Stimulated activated CD4-positive, alpha-beta T cell treated with anti-CD3 and anti-CD28 coated beads, Interleukin-4, amount 100 ng/mL, for 48 hours (primary cell): ENCODE measurements at regions not wholly inside any gene's neighbourhood (a gene's known extent, or its start where the extent isn't known, plus 50 kb on each side); places are given as distances from the start of the nearest gene placed in this dataset.

ENCODE experiments used
- DNase-seq, 2 donors: peaks; one replicate each; pipeline ENCODE4 v3.0.0-alpha.2; 2020; ENCODE audit warnings: low read depth in 2 of 2

DNA sequence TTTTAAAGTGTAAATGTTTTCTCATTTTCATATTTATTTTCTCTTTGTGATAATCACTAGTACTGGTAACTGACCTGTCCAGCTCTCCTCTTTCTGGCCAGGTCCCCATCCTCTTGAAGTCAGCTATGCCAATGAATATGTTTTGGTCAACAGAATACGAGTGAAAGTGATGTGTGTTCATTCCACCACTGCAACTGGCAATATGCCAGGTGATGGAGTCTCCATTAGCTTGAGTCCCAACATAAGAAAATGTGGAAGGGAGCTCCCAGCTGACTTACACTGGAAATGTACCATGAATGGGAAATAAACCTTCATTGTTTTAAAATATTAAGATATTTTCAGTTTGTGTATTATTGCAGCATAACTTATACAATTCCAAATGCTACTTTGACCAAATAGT lies 75.8 kb downstream of the CCDC34 start:
- DNase-seq, result no peak

DNA sequence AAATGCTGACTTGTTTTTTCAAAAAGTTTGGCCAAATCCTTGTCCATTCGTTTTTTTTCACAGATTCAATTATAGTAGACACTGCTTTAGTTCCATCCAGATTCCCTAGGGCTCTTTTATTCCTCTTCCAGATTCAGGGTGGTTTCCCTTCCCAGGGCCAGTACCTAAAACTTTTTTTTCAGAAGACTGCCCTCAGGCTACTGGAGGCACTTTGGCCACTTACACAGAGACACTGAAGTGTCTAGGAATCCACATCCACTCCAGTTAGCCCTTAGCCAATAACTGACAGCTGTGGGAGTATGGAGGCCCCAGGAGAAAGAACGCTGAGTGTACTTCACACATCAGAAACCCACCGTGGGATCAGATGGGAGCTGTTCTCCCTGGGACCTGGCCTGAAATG lies 77.3 kb downstream of the CCDC34 start:
- DNase-seq, result no peak

DNA sequence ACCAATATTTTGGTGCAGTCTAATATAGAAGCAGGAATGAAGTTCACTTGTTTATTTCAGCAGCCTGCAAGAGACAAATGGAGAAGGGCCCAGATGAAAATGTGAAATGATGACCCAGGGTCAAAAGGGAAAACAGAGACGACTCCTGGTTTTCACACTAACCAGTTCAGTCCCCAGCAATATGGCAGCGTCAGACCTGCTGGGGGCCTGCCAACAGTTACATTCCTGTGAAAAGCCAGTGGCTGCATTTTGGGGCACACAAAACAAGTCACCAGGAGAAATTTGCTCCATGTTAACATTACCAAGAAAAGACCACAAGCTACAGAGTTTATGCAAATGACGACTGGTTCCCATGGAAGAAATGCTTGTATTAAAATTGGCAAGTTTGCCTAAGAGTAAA lies 80.2 kb downstream of the CCDC34 start:
- no peak for DNase-seq

DNA sequence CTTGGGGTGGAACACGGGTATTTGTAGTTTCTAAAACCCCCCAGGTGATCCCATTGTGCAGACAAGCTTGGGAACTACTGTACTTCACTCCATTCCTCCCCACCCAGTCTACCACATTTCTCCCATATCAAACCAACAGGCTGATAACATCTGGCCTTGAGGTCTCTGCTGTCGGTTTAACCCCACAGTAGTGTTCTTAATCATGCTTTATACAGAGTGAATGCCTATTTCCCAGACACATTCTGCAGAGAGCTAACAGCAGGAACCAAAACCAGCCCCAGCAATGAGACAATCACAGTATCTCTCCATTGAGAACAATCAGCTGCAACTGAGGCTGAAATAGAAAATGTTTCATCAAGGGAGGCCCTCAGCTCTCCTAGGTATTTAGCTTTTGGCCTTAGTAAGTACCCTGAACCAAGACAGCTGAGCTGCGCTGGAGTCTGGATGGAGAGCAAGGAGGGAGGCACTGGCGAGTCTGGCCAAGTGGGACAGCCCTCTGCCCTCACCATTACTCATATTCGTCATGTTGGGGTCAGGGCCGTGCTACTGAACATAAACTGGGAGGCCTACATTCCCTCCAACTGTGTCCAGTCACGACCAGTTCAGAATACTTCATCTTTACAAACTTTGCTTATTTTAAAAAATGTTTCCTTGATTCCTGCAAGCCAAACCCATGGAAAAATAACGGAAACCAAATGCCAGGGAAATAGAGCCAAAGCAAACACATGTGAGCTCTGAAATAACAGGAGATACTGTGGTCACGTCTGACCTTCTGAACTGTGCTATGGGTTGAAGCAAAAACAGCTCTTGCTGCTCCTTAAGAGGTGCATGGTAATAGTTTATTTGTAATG lies 81.0 kb downstream of the CCDC34 start:
- no peak for DNase-seq

DNA sequence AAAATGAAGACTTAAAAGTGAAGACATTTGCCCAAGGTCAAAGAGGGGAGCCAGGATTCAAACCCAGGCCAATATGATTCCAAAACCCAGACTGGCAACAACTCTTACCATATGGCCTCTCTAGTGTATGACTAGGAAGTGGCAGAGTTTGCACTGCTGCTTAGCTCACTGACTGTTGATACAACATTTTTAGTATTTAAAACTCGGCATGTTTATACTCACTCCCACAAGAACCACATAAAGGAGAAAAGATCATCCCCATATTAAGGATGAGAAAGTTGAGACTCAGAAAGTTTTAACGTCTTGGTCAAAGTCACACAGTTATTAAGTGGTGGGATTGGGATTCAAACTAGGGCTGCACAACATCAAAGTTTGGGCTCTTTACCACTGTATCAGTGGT lies 81.7 kb downstream of the CCDC34 start:
- DNase-seq, result no peak

DNA sequence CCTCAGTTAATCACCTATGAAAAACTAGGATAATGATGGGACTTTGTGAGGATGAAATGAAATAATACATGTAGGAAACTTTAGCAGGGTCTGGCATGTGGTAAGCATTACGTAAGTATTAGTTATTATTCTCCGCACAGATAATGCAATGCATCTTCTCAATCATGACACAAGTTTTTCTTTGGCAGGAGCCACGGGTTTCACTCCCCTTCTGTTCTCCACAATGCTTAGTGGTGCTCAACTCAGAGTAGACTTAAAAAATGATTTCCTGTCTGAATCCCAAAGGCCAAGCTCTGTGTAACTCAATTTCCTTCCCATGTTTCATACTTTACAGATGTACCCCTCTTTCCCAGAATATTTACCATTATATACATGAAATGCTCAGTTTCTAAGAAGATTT lies 82.9 kb downstream of the CCDC34 start:
- DNase-seq, result no peak

DNA sequence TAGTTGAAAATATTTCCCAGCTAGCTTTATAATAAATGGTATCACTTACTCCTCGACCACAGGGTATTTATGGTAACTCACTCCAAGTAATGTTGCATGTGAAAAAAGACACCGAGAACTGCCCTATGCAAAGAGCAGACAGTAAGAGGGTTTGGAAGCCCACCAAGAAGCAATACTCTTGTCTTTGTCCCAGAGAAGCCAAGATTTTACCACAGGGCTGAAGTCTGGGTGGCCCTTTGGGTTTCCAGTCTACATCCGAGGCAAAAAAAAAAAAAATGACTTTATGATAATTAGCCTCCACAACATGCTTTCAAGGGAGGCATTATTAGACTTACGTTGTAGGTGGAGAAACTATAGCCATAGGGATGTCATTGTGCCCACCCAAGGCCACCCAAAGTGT lies 83.6 kb downstream of the CCDC34 start:
- DNase-seq, result no peak

DNA sequence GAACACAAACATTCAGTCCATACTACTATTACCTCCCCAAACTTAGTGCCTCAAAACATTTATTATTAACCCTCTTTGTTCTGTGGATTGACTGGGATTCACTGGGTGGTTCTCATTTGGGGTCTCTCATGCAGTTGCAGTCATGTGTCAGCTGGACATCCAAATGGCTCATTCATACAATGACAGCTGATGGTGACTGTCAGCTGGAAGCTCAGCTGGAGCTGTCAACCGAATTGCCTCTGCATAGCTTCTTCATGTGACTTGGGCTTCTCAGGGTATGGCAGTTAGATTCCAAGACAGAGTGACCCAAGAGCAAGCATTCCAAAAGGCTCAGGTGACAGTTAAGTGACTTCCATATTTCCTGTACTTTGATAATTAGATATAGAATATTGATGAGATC lies 85.2 kb downstream of the CCDC34 start:
- DNase-seq, result no peak

DNA sequence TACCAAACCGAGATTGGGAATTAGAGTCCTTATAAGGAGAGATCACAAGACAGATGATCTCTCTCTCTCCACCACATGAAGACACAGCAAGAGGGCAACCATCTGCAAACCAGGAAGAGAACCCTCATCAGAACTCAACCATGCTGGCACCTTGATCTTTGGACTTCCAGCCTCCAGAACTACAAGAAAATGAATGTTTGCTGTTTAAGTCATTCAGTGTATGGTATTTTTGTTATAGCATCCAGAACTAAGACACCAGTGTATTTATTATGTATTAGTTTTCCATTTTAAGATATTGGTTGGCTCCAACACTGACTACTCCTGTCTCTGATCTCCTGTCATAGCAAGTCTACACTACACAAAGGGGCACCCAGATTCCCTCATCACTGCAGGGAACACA lies 86.9 kb downstream of the CCDC34 start:
- no peak for DNase-seq

DNA sequence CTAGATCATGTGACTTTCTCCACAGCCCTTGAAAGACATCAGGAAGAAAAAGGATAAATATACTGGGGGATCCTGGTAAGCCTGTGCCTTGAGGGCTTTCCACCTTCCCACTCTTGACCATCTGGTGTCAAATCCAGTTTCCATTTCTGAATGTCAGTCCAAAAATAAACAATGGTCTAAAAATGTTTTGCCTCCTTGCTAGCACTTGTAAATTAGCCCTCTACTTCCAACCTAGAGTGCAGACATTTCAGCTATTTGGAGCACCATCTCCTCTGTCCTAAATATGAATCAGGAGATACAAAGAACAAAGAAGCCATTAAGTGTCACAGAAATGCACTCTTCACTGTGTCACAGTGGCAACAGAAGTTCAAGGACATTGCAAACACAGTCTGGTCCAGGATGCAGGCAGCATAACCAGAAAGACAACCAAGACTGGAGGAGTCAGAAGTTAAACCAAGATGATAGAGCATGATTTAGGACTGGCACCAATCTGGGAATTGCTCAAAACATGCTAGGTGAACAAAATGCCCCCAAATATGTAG lies 88.1 kb downstream of the CCDC34 start:
- DNase-seq, result no peak

DNA sequence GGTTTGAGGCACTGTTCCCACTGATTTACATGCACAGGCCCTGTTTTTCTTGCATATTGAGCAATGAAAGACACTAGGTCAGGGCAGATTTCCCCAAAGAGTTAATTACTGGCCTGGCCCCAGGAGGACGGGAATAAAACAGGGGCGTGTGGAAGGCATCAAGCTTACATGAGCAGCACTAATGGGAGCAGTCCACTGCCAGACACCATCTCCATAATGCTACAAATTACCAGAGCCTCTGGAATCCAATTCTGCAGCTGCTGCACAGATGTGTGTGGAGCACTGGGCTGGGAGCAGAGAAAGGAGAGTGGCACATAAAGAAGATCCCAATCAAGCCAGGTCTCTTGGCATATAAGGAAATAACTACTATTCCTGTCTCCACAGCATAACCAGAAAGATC lies 96.9 kb downstream of the CCDC34 start:
- no peak for DNase-seq

DNA sequence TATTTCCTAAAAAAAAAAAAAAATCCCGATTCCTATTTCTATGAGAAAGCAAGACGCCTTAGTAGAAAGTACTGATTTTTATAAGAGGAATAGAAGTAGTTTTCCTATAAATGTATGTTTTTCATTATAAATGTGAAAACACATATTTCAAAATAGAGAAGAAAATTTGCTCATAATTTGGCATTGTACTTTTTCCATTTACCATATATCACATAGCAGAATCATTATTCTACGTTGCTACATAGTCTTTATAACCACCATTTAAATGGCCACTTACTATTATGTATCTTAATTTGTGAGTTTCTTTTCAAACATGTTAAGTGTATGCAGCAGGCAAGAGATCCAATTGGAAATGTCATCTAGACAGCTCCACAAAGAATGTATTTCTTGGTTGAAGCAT lies 99.0 kb downstream of the CCDC34 start:
- no peak for DNase-seq

DNA sequence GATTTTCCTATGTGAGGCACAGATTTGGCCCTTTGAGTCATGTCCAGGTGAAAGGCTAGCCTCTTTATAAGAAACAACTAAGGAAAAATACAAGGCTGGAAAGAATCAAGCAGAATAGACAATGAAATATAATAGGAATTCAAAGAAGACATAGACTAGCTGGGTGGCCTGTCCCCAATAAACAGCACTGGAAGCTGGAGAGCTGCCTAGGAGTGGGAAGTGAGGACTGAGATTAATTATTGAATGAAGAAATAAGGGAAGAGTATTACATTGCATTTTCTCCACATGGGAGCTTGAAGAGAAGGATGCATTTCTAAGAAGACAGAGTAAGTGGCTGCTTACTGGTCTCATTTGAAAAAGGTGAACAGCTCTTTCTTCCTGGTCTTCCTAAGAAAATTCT lies 100.0 kb downstream of the CCDC34 start:
- no peak for DNase-seq

DNA sequence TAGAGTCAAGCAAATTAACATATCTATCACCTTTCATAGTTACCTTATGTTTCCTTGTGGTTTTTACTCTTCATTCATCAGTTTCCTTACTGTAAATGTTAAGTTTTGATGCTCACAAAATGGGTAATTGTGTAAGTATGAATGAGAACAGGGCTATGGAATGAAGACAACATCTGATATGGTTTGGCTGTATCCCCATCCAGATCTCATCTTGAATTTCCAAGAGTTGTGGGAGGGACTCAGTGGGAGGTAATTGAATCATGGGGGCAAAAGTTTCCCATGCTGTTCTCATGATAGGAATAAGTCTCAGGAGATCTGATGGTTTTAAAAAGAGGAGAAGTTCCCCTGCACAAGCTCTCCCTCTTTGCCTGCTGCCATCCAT lies 107.6 kb downstream of the CCDC34 start:
- no peak for DNase-seq

DNA sequence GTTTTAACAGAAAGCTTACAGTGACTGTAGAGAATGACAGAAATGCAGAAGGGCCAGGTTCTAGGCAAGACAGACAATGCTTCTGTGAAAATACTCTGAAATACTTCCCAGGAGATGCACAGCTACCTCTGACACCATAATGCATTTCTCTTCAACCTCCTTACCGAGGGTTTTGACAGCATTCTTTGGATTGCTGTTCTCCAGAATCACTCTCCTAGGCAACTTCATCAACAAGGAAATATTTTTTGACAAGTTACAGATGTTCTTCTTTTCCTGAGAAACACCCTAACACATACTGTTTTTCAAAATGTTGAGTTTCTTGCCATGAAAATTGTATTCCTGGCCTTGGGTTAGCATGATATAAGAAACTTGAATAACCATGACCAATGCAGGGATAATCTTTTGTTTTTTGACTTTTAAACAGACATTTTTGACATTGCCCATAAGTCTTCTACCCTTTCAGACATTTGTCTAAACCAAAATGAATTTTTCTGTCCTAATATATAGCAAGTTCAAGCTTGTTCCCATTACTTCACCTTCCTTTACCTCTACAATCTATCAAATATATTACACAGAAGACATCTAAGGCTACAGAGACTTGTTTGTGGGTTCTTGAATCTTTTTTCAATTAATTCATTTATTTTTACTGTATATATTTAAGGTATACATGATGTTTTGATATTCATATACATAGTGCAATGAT lies 108.1 kb downstream of the CCDC34 start:
- DNase-seq, result no peak

DNA sequence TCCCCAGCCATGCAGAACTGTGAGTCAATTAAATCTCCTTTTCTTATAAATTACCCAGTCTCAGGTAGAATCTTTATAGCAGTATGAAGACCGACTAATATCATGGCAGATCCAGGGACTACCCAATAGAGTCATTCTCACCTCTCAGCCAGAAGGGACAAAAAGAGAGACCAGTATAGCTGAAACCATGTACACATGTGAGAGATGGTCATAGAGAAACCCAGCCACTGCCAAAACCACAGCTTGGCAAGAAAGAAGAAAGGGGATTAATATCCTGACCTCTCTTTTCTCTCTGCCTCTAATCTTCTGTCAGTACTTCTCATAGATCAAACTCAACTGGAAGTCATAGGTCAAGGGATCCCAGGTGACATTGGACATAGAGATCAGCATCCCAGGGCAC lies 109.8 kb downstream of the CCDC34 start:
- no peak for DNase-seq

DNA sequence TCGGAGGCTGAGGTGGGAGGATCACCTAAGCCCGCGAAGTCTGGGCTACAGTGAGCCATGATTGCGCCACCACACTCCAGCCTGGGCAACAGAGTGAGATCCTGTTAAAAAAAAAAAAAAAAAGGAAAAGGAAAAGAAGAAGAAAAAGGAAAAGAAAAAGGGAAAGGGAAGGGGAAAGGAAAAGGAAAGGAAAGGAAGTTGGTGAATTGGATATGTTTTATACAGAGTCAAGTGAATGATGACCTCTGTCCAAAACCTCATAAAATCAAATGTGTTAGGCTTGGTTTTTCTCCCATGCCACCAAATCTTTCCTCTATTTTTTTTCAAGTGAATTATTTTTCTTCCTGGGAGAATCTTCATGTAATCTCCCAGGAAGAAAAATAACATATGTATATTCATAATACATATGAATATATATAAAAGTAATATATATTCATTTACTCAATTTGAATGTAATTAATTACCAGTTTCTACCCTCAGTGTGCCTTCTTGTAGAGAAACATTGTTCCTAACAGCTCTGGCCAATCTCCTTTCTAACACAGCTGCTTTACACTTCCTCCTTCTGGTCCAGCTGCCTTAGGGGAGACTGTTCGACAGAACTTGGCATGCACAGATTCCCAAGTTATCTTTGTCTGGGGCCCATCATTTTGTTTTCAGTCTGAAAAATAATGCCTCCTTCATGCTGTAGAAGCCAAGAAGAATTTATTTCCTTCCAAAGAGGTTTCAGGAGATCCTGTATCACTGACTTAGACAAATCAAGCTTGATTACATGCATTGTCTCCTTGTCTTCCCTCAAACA lies 111.9 kb downstream of the CCDC34 start:
- DNase-seq, result no peak

DNA sequence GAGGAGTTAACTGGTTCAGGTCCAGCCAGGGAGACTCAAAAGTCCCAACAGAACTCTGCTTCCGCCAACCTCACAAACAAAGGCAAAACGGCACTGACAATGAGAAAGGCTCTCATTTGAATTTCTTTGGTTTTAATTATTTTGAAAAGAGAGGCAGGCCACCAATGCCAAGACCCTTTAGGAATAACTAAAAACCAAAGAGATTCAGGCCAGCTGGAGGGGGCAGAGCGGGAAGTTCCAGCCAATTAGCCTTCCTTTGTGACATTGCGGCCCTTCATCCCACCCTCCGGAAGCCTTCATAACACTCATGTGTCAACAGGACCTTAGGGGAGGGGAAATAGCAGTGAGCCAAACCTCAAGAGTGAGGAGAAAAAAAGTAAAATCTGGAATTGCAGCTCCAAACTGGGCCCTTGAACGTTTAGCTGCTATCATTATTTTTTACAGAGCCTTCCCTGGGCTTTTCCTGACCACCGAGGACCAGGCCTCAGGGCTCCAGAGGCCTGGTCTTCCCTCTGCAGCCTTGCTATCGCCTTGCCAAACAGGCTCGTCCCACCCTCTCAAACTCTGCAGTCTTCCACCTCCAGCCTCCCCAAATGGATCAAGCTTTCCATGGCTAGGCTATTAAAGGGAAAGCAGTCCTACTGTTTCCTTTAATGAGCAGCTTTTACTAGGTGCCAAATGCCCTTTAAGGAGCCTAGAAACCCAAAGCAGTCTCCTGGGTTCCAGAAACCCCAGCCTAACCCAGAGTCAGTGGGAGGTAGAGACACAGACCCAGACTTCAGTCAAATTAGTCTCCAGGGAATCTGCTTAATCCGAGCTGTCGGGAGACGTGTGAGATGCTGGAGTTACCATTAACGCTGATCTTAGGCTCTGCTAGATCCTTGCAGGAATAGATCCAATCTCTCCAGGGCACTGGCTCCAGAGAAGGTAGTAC lies 114.2 kb downstream of the CCDC34 start:
- no peak for DNase-seq

DNA sequence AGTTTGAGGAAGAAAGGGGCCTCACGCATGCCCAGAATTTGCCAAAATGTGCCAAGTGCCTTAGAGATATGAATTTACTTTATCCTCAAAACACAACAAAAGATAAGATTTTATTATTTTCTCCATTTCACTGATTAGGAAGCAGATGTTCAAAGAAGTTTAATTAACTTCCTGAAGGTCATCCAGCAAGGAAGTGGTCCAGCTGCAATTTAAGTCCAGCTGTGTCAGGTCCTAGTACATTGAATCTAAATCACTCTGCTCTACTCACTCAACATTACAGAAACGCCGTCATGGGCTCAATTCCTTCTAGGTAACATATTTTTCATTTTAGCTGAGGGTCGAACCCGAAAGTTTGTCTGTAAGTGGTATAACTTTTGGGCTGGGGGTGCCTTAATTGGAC lies 115.4 kb downstream of the CCDC34 start:
- DNase-seq, result no peak

DNA sequence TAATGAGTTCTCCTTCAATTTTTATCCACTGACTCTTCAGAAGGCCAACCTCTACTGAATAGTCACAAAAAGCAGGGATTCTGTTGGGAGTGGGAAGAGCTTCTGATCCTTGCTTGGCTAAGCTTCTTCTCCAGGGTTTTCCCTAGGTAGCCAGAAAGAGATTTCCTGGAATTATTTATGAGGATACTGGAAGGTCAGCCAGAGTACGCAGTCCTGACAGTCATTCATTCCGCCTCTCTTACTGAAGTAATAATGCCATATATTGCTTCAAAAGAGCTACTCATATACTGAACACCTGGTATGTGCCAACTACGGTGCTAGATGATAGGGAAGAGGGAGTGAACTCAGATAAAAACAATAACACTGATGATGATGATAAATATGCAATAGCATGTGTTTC lies 116.1 kb downstream of the CCDC34 start:
- DNase-seq, result no peak

DNA sequence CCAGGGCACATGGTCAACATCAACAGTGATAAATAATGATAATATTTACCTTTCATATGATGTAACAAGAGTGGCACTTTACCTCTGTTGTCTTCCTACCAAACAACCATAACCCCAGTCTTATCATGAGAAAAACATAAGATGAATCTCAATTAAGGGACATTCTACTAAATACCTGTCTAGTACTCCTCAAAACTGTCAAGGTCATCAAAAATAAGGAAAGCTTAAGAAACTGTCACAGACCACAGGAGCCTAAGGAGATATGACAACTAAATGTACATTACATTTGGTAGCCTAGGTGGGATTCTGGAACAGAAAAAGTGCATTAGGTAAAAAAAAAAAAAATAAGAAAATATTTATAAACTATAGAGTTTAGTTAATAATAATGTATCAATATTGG lies 118.1 kb downstream of the CCDC34 start:
- DNase-seq, result no peak
